ENCODE measurements at regions not wholly inside any gene's neighbourhood (a gene's known extent, or its start where the extent isn't known, plus 50 kb on each side); places are given as distances from the start of the nearest gene placed in this dataset.
A peak's percentile ranks its signal among the peaks of the same experiment; 100 is the strongest.

DNA sequence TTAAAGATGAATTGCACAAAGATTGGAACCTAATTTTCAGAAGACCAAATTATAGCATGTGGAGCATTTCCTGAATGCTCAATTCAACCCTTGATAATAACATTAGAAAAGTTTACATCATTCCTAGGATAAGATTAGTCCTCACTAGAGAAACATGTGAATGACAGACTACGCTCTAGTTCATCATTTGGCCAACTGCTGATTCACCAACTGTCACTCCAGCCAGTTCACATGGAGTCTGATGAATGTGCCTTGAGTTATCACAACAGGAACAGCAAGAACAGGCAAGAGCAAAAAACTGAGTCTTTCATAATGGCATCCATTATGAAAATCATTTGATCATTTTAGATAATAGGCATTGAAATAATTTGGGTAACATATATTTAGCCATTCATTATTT is 415.9 kb downstream of the PTPRC start:
- H3K4me3 ChIP-seq (replicated peaks; ENCODE audit: low read depth, low read length) = no peak overlapping the region
- H3K36me3 ChIP-seq (ENCODE audit: control insufficient read depth, insufficient read depth, low read length) = no peaks in the 10 kb centered on the region
- no peaks in the 10 kb centered on the region for H3K27me3 ChIP-seq (replicated peaks; ENCODE audit: control insufficient read depth, insufficient read depth, low read length)
- TF ChIP-seq, protein P1, sequence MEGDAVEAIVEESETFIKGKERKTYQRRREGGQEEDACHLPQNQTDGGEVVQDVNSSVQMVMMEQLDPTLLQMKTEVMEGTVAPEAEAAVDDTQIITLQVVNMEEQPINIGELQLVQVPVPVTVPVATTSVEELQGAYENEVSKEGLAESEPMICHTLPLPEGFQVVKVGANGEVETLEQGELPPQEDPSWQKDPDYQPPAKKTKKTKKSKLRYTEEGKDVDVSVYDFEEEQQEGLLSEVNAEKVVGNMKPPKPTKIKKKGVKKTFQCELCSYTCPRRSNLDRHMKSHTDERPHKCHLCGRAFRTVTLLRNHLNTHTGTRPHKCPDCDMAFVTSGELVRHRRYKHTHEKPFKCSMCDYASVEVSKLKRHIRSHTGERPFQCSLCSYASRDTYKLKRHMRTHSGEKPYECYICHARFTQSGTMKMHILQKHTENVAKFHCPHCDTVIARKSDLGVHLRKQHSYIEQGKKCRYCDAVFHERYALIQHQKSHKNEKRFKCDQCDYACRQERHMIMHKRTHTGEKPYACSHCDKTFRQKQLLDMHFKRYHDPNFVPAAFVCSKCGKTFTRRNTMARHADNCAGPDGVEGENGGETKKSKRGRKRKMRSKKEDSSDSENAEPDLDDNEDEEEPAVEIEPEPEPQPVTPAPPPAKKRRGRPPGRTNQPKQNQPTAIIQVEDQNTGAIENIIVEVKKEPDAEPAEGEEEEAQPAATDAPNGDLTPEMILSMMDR (IDR thresholded peaks at IDR 0.05; ENCODE audit: insufficient read depth, low read length, poor library complexity, severe bottlenecking) = no peak
- DNase-seq (ENCODE audit: extremely low read depth, insufficient read length) = no peak

GRCh38 chr1:199057322-199057721 is 418.5 kb downstream of the PTPRC start:
- Histone ChIP-seq H3K27me3 (replicated peaks; ENCODE audit: control insufficient read depth, insufficient read depth, low read length) (no peaks in the 10 kb centered on the region), H3K36me3 (ENCODE audit: control insufficient read depth, insufficient read depth, low read length) (no peaks in the 10 kb centered on the region), H3K4me3 (replicated peaks; ENCODE audit: low read depth, low read length) (no peak overlapping the region)
- TF ChIP-seq, protein P1 (IDR thresholded peaks at IDR 0.05; ENCODE audit: insufficient read depth, low read length, poor library complexity, severe bottlenecking) = no peak
- no peak for DNase-seq (ENCODE audit: extremely low read depth, insufficient read length)

DNA sequence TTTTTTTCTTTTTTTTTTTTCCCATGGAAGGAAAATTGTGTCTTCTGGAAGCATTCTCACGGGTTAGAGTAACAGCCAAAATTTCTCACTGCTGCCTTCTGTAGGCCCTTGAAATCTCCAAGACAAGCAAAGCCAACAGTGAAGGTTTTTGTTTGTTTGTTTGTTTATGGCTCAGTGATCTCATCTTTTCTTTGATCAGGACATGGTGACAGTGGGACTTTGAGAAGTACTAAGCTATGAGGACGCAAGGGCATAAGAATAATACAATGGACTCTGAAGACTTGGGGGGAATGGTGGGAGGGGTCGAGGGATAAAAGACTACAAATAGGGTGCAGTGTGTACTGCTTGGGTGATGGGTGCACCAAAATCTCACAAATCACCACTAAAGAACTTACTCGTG is 419.4 kb downstream of the PTPRC start:
- no peak overlapping the region for H3K4me3 ChIP-seq (replicated peaks; ENCODE audit: low read depth, low read length)
- H3K36me3 ChIP-seq (ENCODE audit: control insufficient read depth, insufficient read depth, low read length) = no peaks in the 10 kb centered on the region
- no peaks in the 10 kb centered on the region for H3K27me3 ChIP-seq (replicated peaks; ENCODE audit: control insufficient read depth, insufficient read depth, low read length)
- TF ChIP-seq, protein P1 (IDR thresholded peaks at IDR 0.05; ENCODE audit: insufficient read depth, low read length, poor library complexity, severe bottlenecking) = no peak
- no peak for DNase-seq (ENCODE audit: extremely low read depth, insufficient read length)

DNA sequence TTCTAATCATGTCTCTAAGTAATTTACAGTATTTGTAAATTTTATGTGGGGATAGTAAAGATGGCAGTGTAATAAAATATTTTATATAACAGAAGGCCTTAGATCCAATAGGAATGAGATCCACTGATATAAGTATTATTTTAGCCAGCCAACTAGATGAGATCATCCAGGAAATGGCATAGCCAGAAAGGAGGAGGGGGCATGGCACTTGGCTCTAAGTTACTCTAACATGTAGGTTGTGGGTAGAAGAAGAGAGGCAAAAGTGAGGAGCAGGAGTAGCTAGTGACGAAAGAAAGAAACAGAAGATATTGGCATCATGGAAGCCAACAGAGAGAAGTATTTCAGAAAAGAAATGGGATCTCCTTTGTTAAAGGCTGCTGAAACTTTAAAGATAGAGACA is 426.1 kb downstream of the PTPRC start:
- no peak overlapping the region for H3K4me3 ChIP-seq (replicated peaks; ENCODE audit: low read depth, low read length)
- TF ChIP-seq, protein P1 (IDR thresholded peaks at IDR 0.05; ENCODE audit: insufficient read depth, low read length, poor library complexity, severe bottlenecking) = no peak
- DNase-seq (ENCODE audit: extremely low read depth, insufficient read length) = no peak
- H3K27me3 ChIP-seq (replicated peaks; ENCODE audit: control insufficient read depth, insufficient read depth, low read length) = no peaks in the 10 kb centered on the region
- no peaks in the 10 kb centered on the region for H3K36me3 ChIP-seq (ENCODE audit: control insufficient read depth, insufficient read depth, low read length)

- TF ChIP-seq, protein P1 (IDR thresholded peaks at IDR 0.05; ENCODE audit: insufficient read depth, low read length, poor library complexity, severe bottlenecking) = no peak
- no peak overlapping the region; the same call in 1 of the 2 replicates for H3K4me3 ChIP-seq (replicated peaks; ENCODE audit: low read depth, low read length)
- peak; percentile 33 for DNase-seq (ENCODE audit: extremely low read depth, insufficient read length)
- no peaks in the 10 kb centered on the region for H3K36me3 ChIP-seq (ENCODE audit: control insufficient read depth, insufficient read depth, low read length)
- no peaks in the 10 kb centered on the region for H3K27me3 ChIP-seq (replicated peaks; ENCODE audit: control insufficient read depth, insufficient read depth, low read length)
Observed at GRCh38 chr1:199067483-199067882, 428.6 kb downstream of the PTPRC start.

DNA sequence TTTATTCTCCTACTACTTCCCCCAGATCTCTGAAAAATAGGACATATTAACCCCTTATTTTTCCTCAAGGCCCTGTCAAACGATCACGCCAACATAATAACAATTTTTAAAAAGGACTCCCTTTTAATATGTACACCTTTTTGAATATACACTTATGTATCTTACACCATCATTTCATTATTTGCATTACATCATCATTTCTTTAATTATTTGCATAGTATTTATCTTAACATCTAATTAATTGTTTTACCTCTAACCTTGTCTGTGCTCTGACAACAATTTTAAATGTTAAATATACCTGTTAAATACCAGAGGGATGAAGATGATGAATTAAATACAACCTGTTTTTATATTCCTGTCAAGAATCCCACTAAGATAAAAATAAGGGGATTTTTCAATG is 432.2 kb downstream of the PTPRC start:
- no peak for DNase-seq (ENCODE audit: extremely low read depth, insufficient read length)
- TF ChIP-seq, protein P1 (IDR thresholded peaks at IDR 0.05; ENCODE audit: insufficient read depth, low read length, poor library complexity, severe bottlenecking) = no peak
- H3K36me3 ChIP-seq (ENCODE audit: control insufficient read depth, insufficient read depth, low read length) = no peaks in the 10 kb centered on the region
- no peak overlapping the region for H3K4me3 ChIP-seq (replicated peaks; ENCODE audit: low read depth, low read length)
- no peaks in the 10 kb centered on the region for H3K27me3 ChIP-seq (replicated peaks; ENCODE audit: control insufficient read depth, insufficient read depth, low read length)

Data from GM06990 (cell line).